HG02588 (cell line): ENCODE measurements at regions not wholly inside any gene's neighbourhood (a gene's known extent, or its start where the extent isn't known, plus 50 kb on each side); places are given as distances from the start of the nearest gene placed in this dataset.
"Not testable (repeated sequence)": the region's sequence is repeated elsewhere in the genome, so short reads cannot be mapped to it uniquely, and the experiment has no call there.

Experiments
- ATAC-seq: cut with Tn5 transposase; IDR thresholded peaks from one replicate; pipeline ENCODE4 v1.9.1; 2021; ENCODE audit warnings: mild to moderate bottlenecking, moderate library complexity; ENCODE audit not compliant: unreplicated experiment

DNA sequence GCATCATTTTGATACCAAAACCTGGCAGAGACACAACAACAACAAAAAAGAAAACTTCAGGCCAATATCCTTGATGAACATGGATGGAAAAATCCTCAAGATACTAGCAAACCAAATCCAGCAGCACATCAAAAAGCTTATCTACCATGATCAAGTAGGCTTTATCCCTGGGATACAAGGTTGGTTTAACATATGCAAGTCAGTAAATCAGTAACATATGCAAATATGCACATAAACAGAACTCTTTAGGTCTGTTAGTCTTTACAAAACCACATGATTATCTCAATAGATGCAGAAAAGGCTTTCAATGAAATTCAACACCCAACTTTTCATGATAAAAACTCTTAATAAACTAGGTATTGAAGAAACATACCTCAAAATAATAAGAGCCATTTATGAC, 587.5 kb upstream of the CELF4 start:
- not testable (repeated sequence) for ATAC-seq

DNA sequence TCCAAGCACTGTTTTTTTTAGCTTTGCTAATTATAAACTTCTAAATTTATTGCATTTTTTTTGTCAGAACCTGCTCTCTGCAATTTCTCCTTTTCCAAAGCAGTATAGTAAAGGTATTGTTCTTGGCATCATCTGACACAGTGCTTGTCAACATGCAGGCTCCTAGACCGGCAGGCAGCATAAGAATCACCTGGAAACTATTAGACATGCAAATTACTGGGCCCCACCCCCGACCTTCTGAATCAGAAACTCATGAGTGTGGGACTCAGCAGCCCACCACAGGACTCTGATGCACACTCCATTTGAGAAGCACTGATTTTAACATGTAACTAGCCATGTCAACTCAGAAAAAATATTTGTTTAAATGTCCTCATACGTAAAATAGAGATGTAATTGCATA, 551.1 kb upstream of the CELF4 start:
- no peak for ATAC-seq

DNA sequence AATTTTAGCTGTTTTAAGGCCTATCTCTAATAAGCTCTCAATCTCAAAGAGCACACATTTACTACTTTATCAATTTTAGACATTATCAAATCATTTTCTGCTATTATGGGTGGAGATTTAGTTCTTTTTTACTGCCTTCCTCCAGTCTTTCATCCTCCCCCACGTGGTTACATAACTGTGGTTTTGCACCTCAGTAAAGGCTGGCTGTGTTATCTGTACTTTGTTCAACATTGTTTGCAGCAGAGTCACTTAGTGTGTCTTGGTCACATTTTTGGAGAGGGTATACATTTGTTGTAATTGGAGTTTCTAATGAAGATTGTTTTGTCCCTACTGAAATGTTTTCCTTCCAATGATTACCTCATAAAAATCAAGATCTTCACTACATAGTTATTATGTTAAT, 549.6 kb upstream of the CELF4 start:
- ATAC-seq = no peak

DNA sequence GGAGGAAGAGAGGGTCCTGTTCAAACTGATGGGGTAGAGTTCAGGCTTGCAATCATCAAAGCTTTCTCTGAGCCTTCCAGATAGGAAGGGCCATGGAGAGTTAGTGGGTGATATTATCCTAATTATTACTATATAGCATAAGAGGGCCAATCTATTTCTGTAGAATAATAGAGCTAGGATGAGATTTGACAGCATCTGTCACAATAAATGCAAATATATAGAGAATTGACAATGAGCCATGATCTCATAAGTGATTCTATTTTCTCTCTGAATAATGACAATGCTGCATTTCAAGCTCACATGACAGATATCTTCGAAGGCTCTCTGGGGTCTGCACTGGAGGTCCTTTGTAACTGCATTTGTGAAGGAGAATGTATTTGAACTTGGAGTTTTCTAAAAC, 521.9 kb upstream of the CELF4 start:
- ATAC-seq = no peak

DNA sequence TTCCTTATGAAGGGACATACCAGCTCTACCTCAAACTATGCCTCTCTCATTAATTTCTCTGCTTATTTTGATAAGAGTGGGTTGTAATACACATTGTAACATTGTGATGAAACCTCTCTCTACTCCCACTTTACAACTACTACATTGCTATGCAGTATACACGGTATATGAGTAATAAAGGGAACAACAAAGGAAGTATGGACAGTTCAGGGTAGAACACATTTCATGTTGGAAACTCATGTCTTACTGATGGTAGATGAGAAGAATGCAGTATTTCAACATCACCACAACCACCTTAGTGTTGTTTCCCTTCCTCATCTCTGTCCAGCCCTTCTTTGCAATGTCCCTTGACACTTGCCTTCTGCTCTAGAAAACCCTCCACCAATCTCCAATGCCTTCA, 515.9 kb upstream of the CELF4 start:
- ATAC-seq = no peak

DNA sequence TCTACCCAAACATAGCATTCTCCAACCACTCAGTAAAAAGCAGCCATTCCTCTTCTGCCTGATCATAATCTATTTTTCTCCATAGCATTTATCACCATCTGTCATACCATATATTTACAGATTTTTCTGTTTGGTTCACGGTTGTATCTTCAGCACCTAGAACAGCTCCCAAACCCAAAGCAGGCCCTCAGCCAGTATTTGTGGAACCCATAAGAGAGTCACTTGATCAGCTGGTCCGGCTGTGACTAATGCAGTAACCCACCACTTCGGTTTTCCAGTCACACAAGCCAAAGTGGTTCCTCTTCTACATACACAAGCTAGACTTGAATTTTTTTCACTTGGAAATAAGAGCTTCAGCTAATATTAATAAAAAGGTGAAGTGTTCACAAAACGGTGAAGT, 511.6 kb upstream of the CELF4 start:
- no peak for ATAC-seq

DNA sequence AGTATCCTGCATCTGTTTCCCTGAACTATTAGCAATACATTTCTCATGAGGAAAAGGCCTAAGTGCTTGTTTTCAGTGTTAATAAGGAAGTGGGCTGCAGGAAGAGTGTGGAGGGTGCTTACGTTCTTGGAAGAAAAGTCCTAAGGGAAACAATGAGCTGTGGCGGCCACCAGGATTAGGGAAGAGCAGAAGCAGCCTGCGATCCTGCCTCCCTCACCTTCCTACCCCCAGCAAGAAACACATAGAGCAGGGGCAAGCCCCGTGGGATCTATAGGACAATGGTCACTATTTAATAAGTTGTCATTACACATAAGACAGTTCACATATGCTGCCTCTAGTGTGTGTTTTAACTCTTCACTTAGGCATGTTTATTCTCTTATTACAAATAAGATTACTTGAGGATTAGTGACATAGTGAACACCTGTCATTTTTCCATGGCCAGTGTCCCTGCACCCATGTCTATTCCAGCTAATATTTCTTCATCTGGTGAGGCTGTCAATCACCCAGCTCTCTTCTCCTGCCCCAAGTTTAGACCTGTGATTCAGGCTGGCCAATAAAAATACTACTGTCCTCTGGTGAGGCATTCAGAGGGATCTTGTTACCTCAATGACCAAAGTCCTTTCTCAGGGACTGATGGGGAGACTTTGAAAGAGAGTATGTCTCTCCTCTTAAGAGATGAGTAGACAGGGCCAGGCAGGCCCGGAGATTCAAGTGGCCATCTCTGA, 510.9 kb upstream of the CELF4 start:
- ATAC-seq = no peak

DNA sequence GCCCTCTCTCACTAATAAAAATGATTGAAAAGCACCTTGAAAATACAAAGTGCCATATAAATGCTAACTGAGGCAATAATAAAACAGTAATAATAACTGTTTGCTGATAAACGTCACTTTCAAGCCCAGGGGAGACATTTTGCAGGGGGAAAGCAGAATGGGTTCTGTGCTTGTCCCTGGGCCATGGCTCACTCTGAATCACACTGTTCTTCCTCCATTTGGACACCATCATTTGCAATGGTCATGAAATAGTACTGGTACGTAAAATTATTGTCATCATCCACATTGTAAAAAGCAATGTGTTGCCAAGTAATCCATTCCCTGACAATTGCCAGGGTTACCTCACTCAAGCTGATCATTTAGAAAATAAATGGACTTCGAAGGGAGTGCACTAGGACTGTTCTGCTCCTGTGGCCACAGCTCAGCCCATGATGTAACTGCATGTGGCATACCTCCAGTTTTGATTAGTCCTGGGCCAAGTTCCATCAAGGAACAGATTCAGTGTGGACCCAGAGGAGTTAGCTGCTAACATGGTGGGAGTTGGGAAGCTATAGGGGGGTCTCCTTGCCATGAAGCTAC, 508.8 kb upstream of the CELF4 start:
- ATAC-seq = no peak

DNA sequence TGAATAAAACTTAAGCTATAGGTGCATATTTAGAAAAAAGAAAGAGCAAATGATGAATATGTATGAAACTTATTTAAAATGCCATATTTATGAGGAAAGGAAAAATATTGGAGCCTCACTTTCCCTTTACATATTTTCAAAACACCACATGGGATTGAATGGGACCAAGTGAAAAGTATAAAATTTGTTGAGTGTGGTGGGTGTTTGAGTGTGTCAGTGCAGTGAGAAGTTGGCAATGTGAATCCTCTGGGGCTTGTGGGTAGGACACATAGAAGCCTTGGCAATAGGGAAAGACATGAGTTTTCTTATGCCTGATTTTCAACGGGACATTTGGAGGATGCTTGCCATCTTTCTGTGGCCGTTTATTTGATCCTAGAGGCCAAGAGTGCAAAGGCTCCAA, 502.2 kb upstream of the CELF4 start:
- ATAC-seq = no peak

DNA sequence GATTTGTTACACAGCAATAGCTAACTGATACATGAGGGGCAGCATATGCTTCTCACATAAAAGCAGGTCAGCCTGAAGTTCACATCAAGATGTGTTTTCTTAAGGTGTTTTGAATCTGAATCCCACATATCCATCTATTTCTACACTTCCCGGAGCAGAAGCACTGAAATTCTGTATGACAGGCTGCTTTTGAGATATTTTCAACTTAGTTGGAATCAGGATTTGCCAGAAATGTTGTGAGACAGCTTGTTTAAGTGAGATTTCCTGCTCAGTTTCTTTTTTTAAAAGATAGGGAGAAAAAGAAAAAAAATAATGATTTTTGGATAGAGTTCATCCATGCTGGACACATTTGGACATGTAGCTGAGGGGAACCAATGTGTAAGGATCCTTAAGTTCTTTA, 501.5 kb upstream of the CELF4 start:
- no peak for ATAC-seq

DNA sequence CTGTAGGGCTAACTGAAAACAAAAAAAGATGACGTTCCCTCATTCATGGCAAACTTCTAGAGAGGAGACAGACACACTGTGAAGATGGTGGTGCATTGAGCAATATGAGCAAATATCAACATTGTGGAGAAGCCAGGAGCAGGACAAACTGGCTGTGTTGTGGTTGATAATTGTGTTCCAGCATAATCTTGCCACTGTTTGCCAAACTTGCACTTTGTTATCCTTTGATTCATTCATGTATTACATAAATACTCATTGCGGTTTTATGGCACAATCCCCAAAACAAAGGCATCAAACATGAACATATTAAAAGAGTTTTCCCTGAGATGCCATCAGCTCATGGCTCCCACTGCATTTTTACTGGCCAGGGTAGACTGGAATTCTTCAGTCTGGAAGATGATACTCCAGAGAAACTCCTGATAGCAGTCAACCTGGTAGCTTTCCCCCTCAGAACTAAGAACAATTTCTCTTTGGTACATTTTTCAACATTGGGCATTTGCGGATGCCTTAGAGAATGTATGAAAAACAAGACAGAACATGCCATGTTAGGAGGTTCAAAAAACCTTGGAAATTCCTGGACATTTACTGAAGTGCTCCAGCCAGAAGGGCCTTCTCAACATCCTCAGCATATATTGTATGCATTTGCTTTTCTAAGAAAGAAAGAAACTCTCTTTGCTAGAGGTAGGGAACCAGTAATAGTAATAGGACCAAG, 487.4 kb upstream of the CELF4 start:
- ATAC-seq = no peak

DNA sequence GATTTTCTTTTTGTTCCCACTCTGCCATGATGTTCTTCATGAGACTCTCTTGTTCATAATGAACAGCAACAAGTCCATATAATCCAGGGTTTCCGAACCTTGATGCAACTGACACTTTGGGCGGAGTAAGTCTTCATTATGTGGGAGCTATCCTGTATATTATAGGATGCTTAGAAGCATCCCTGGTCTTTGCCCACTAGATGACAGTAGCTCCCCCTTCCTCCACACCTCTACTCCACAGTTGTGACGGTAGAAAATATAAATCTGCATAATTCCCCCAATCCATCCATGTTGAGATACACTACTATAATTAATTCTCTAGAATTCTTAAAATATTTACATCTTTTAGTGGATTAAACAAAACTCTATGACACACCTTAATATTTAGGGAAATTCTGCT, 482.2 kb upstream of the CELF4 start:
- ATAC-seq = no peak

DNA sequence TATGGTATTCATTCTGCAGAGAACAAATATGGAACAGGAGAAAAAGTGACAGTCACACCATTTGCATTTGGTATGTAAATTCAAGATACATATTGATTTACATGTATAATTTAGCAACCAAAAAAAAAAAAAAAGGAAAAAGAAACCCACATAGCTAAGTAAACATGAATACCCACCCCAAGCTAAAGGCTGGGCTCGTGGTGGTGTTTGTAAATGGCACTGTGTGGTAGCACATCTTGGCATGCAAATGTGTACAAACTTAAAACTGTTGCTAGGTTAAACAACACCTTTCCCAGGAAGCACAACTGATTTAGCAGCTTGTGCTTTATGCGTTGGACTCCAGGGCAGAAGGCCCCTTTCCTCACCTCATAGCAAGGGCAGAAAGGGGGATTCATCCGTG, 481.1 kb upstream of the CELF4 start:
- ATAC-seq = no peak

DNA sequence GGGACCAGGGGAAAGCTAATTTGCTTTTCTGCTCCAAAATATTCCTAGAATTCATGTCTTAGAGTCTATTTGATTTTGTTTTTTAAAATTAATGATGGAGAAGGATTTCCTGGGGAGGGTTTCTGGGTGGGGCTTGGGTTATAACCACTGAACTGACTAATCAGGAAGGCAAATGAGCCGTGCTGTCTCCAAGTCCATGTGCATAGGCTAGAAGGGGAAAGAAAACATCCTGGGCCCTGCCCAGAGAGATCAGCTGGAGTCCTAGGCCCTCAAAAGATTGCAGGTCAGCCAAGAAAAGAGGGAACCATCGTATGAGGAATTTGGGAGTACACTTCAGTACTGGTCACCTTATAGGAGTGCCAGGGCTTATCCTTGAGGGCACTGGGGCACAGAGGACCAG, 480.2 kb upstream of the CELF4 start:
- ATAC-seq = no peak

DNA sequence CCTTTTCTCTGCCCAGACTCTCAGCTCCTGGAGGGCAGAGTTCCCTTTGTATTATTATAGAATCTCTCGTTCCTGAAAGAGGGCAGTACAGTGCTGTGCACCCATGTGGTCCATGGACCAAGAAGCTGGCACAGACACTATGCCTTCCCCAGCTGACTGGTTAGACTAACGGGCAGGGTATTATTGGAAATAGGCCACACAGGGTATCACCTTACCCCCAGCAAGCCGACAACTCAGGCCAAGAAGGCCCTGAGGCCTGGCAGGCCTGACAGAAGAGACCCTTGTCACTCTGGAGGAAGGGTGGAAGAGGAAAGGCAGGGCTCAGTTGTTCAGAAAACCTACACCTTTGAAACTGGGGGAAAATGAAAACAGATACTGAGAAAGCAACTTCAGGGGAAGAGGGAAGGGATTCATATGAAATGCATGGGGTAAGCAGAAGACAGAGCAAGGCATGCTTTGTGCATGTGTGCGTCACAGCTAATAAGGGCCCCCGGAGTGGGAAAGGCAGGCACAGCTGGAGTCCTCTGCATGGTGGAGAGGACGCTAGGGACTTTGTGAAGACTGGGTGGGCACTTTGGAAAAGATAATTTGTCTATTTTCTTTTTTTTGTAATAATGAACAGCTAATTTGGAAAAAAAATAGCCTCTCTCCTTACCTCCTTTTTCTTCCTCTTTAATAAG, 476.8 kb upstream of the CELF4 start:
- no peak for ATAC-seq

DNA sequence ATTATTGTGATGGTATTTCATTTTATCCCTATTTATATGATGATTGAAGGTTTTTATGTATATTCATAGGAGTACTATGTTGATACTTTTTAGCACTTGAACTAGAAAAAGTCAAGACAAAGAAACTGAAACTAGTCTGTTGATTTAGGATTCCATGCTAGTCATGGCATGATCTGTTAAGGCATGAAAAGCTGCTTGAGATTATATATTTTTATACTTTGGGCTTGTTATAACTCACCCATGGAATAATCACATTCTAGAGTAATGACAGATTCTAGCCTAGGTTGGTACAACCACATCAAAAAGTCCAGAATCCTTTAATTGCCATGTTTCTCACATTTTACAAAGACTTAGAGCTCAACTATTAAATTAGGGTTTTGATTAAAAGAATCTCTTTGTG, 472.6 kb upstream of the CELF4 start:
- ATAC-seq = no peak

DNA sequence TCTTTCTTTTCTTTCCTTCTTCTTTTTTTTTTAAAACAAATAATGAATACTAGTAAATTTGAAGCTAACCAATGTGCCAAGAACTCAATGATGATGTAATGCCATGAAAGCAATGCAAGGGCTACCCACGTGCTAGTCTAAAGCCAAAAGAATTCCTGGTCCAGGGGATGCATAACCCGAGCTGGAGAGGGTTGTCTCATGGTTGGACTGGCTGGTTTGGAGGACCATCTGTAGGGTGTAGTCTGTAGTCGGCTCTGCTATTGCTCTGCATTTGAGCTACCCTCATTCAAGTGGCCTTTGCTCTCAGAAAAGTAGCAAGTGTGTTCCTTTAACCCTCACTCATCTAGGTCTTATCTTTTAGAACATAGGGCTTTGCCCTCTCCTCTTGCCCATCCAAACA, 469.6 kb upstream of the CELF4 start:
- ATAC-seq = no peak

DNA sequence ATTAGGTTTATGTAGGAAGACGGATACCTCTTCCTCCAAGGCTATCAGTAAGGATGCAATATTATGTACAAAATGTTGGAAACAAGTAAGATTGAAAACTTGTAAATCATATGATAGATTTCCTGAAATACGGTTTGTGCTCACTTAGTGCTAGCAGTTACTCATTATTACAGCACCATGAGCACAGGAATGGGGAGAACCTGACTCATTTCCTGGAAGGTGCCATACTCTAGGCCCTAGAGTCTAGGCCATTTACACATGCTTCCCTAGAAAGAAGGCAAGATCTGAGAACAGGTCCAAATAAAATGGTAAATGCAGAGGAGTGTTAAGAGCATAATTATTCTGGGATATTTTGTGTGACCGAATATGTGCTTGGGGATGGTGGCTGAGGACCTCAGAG, 467.7 kb upstream of the CELF4 start:
- no peak for ATAC-seq

DNA sequence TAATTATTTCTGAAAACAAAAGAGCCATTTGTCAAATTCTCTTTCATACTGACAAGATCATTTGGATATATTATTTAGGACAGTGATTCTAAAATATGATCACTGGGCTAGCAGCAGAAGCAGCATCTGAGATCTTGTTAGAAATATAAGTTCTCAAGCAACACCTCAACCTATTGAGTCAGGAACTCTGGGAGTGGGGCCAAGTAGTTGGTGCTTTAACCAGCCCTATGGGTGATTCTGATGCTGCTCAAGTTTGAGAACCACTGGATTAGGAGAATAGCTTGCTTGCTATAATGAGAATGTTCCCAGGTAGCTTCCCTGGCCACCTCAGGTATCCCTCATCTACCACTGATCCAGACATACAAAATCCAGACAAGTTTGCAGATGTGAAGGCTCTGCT, 466.9 kb upstream of the CELF4 start:
- no peak for ATAC-seq

DNA sequence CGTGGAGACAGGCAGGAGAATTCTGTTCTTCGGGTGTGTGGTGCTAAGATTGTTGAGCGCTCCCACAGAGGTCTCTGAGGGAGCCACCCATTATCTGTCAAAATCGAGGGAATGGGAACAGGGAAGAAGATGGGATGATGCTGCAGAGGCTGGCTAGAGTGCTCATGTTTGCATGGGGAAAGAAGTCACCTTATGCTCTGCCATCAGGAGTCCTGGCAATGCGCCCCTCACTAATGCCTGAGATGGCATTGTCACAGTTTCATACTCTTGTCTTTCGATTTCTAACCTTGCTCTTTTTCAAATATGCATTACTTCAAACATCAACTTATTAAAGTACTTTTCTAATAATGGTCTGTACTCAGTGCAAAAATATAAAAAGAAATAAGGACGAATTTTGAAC, 463.3 kb upstream of the CELF4 start:
- no peak for ATAC-seq

DNA sequence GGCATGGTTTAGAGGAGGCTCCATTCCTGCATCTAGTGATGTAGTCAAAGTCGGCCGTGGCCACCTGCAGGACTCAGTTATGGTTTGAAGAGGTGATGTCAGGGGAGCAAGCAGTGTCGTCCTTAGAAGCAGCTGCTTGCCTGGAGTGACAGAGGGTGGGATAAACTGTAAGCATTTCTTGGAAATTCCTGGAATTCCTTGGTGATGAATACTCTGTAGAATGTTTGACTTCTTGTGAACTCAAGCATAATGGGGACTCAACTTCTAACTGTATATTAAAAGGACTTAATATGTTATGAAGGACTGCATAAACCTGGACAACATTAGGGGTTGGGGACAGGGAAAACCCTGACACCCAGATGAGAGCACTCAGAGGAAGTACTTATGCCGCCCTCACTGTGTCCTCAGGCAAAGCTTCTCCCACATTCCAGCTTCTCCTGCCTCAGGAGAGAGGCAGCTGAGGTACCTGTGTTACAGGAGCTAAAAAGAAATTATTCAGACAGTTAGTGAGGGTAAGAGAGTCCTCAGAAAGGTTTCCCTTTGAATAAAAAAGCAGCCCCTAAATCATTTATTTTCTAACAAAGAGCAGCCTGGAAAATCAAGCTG, 459.9 kb upstream of the CELF4 start:
- ATAC-seq = no peak

DNA sequence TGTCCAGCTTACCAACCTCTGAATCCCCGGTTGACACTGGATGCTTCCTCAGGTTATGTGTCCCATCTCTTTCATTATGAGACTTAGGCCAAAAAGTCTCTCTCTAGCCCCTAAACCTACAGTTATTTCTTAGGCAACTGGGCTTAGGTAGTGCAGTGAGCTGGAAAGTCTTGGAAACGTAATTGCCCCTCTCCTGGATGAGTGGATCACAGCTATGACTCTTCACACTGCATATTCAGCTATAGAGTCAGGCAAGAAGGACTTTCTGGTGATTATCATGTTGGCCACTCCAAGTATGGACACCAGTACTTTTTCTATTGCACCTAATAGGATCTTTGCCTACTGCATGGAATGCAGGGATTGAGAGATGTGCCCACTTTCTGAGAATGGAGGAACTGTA, 458.3 kb upstream of the CELF4 start:
- no peak for ATAC-seq
